ENCODE measurements at regions not wholly inside any gene's neighbourhood (a gene's known extent, or its start where the extent isn't known, plus 50 kb on each side); places are given as distances from the start of the nearest gene placed in this dataset.

- H3K9me3 Mint-ChIP-seq: no peaks in the 10 kb centered on the region
- no peak for DNase-seq (ENCODE audit: low spot score in 2 of 2)
- H3K27ac Mint-ChIP-seq: no peak overlapping the region
- no peaks in the 10 kb centered on the region for H3K36me3 Mint-ChIP-seq
- ATAC-seq: no peak
Measured at GRCh38 chr1:57752843-57753242, 329.0 kb upstream of the DAB1 start.

- no peak overlapping the region for H3K27ac Mint-ChIP-seq
Measured at GRCh38 chr1:57748719-57749118, 324.9 kb upstream of the DAB1 start.

DNA sequence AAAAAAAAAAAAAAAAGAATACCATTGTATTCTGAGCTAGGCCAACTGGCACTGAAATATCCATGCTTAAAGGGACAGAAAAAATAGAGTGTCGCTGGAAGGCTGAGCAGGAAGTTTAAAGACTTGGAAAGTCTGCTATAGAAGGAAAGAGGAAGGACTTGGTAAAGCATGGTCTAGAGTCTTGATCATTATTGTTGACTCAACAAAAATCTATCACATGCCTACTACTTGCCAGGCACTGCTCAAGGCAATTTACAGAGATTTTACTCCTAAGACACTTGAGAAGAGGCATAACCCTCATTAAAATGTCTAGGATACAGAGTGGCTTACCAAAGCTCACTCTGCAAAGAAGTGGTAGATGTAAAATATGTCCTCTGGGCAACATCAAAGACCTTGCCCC lies 324.0 kb upstream of the DAB1 start:
- no peak overlapping the region for H3K27ac Mint-ChIP-seq
- DNase-seq (ENCODE audit: low spot score in 2 of 2) (no peak), ATAC-seq (no peak)
- peaks cover 0 to 4% of the 10 kb centered on the region in 2 donors for H3K9me3 Mint-ChIP-seq
- H3K36me3 Mint-ChIP-seq: no peaks in the 10 kb centered on the region

More at GRCh38 chr1:57748719-57749118, 324.9 kb upstream of the DAB1 start:
- Mint-ChIP-seq H3K36me3 (no peaks in the 10 kb centered on the region), H3K9me3 (peaks cover 0 to 4% of the 10 kb centered on the region in 2 donors)
- ATAC-seq (no peak), DNase-seq (ENCODE audit: low spot score in 2 of 2) (no peak)

- DNase-seq (ENCODE audit: low spot score in 2 of 2) (no peak), ATAC-seq (no peak)
- H3K9me3 Mint-ChIP-seq: no peaks in the 10 kb centered on the region
- no peaks in the 10 kb centered on the region for H3K36me3 Mint-ChIP-seq
- H3K27ac Mint-ChIP-seq: no peak overlapping the region
Measured at GRCh38 chr1:57741521-57741920, 317.7 kb upstream of the DAB1 start.

DNA sequence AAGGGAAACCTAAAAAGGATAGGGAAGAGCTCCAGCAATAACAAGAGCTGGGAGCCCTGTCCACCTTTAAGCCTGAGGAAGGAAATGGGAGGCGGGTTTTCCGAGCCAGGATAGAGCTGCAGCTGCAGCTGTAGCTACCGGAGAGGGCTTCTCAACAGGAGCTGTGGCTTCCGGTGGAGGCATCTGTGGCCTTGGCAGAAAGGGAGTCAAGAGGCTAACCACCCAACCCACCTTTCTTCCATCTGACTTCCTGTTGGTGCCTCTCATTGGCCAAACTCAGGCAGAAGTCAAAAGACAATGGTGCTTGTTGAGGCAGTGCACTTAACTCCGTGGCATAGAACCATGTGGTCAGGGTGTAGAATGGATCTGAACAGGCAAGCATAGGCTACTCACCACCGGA lies 313.1 kb upstream of the DAB1 start:
- H3K36me3 Mint-ChIP-seq: no peaks in the 10 kb centered on the region
- no peak overlapping the region for H3K27ac Mint-ChIP-seq
- DNase-seq (ENCODE audit: low spot score in 2 of 2): no peak
- no peak for ATAC-seq
- no peaks in the 10 kb centered on the region for H3K9me3 Mint-ChIP-seq

- H3K27ac Mint-ChIP-seq: no peak overlapping the region
- H3K36me3 Mint-ChIP-seq: no peaks in the 10 kb centered on the region
- no peaks in the 10 kb centered on the region for H3K9me3 Mint-ChIP-seq
- no peak for ATAC-seq
- no peak for DNase-seq (ENCODE audit: low spot score in 2 of 2)
Measured at GRCh38 chr1:57729181-57729580, 305.3 kb upstream of the DAB1 start.

DNA sequence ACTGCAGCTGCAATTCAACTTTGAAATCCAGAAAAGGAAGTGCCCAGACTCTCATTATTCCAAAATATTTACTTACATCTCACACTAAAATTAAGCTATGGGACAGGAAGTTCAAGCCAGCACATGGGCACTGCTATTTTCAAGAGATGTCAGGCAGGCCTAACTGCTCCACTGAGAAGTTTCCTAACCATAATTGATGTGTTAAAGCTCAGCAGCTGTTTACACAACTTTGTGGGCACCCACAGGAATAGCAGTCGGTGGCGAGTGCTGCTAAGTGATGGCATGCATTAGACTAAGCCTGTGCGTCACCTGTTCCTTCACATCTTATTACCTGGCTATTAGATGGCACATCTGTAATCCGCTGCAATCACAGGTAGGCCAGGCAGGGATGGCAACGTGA lies 303.3 kb upstream of the DAB1 start:
- ATAC-seq: no peak
- Mint-ChIP-seq H3K27ac (no peak overlapping the region), H3K9me3 (no peaks in the 10 kb centered on the region), H3K36me3 (no peaks in the 10 kb centered on the region)
- no peak for DNase-seq (ENCODE audit: low spot score in 2 of 2)

- H3K9me3 Mint-ChIP-seq: no peaks in the 10 kb centered on the region
- H3K27ac Mint-ChIP-seq: no peak overlapping the region
- no peak for ATAC-seq
- no peak for DNase-seq (ENCODE audit: low spot score in 2 of 2)
- no peaks in the 10 kb centered on the region for H3K36me3 Mint-ChIP-seq
Measured at GRCh38 chr1:57725318-57725717, 301.5 kb upstream of the DAB1 start.

DNA sequence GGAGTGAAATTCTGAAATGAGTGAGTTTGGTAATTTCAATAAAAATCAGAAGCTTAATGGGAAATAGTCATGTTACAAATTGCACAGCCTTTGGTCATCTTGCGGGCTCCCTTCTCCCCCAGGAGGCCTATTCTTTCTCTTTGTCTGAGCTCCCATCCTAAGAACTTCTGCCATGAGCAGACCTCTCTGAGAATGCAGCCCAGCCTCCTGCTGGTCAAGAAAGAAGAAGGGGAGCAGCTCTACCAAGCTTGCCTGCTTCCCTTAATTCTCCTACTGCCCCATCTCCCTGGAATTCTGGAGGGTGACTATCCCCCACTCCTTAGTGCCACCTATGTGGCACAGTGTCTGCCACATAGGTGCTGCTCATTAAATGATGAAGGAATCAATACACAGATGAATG lies 300.7 kb upstream of the DAB1 start:
- DNase-seq (ENCODE audit: low spot score in 2 of 2) (no peak), ATAC-seq (no peak)
- Mint-ChIP-seq H3K27ac (no peak overlapping the region), H3K9me3 (no peaks in the 10 kb centered on the region), H3K36me3 (no peaks in the 10 kb centered on the region)

GRCh38 chr1:57722285-57722978 lies 298.6 kb upstream of the DAB1 start:
- DNase-seq (ENCODE audit: low spot score in 2 of 2) (no peak), ATAC-seq (no peak)
- Mint-ChIP-seq H3K27ac (no peak overlapping the region), H3K36me3 (no peaks in the 10 kb centered on the region), H3K9me3 (no peaks in the 10 kb centered on the region)

- ATAC-seq (no peak), DNase-seq (ENCODE audit: low spot score in 2 of 2) (no peak)
- Mint-ChIP-seq H3K9me3 (peaks cover 0 to 5% of the 10 kb centered on the region in 2 donors), H3K36me3 (no peaks in the 10 kb centered on the region), H3K27ac (no peak overlapping the region)
Measured at GRCh38 chr1:57721001-57721400, 297.1 kb upstream of the DAB1 start.

GRCh38 chr1:57719274-57719673 lies 295.4 kb upstream of the DAB1 start:
- Mint-ChIP-seq H3K36me3 (no peaks in the 10 kb centered on the region), H3K9me3 (peaks cover 4 to 9% of the 10 kb centered on the region in 2 donors), H3K27ac (no peak overlapping the region)
- ATAC-seq (no peak), DNase-seq (ENCODE audit: low spot score in 2 of 2) (no peak)

- H3K36me3 Mint-ChIP-seq: no peaks in the 10 kb centered on the region
- no peak overlapping the region for H3K27ac Mint-ChIP-seq
- peaks cover 5 to 15% of the 10 kb centered on the region in 2 donors for H3K9me3 Mint-ChIP-seq
- ATAC-seq: no peak
- no peak for DNase-seq (ENCODE audit: low spot score in 2 of 2)
Measured at GRCh38 chr1:57713501-57713900, 289.6 kb upstream of the DAB1 start.

- Mint-ChIP-seq H3K27ac (no peak overlapping the region), H3K36me3 (no peaks in the 10 kb centered on the region), H3K9me3 (peaks cover 5 to 15% of the 10 kb centered on the region in 2 donors)
- no peak for ATAC-seq
- no peak for DNase-seq (ENCODE audit: low spot score in 2 of 2)
Measured at GRCh38 chr1:57712846-57713245, 289.0 kb upstream of the DAB1 start.

- ATAC-seq: no peak
Measured at GRCh38 chr1:57711326-57711725, 287.5 kb upstream of the DAB1 start.

DNA sequence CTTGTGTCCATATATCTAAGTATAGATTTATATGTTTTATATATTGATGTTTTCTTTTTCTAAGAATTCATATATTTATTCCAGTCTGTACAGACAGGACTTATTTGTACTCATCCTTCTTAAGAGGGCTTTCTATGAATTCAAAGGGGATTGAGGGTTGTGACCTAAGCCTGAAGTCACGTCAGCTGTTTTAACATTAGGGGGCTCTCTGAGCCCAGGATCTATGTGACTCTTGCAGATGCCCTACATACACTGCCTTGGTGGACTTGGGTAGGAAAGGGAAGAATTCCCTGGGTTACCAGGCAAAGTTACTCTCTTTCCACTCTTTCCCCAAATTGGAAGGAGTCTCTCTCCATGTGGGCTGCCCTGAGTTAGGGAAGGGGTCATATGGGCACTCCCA lies 283.8 kb upstream of the DAB1 start:
- no peak for ATAC-seq
- H3K27ac Mint-ChIP-seq: no peak overlapping the region
- DNase-seq (ENCODE audit: low spot score in 2 of 2): no peak
- H3K36me3 Mint-ChIP-seq: no peaks in the 10 kb centered on the region
- no peaks in the 10 kb centered on the region for H3K9me3 Mint-ChIP-seq

More at GRCh38 chr1:57711326-57711725, 287.5 kb upstream of the DAB1 start:
- no peak for DNase-seq (ENCODE audit: low spot score in 2 of 2)
- Mint-ChIP-seq H3K36me3 (no peaks in the 10 kb centered on the region), H3K9me3 (peaks cover 5 to 11% of the 10 kb centered on the region in 2 donors), H3K27ac (no peak overlapping the region)

GRCh38 chr1:57704811-57705210 lies 281.0 kb upstream of the DAB1 start:
- H3K27ac Mint-ChIP-seq: no peak overlapping the region
- H3K36me3 Mint-ChIP-seq: no peaks in the 10 kb centered on the region
- no peak for DNase-seq (ENCODE audit: low spot score in 2 of 2)
- peaks cover 3 to 7% of the 10 kb centered on the region in 2 donors for H3K9me3 Mint-ChIP-seq
- ATAC-seq: no peak

DNA sequence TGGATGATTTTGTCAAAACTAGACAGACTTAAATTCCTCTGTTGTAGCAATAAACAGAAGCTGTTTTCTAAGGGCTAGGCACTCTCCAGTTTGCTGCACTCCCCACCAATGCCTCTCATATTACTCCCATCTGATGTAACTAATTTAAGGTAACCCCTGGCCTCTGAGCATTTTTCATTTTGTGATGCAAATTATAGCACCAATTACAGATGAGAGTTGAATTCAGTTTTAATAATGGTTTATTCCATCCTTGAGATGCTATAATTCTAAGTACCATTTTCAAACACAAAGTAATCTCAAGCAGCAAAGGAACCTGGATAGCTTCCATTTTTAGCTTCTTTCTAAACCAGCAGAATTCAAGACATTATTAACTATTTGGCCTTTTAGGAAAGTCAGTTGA lies 280.4 kb upstream of the DAB1 start:
- H3K36me3 Mint-ChIP-seq: no peaks in the 10 kb centered on the region
- ATAC-seq: no peak
- H3K9me3 Mint-ChIP-seq: peaks cover 4 to 11% of the 10 kb centered on the region in 2 donors
- no peak overlapping the region for H3K27ac Mint-ChIP-seq
- DNase-seq (ENCODE audit: low spot score in 2 of 2): no peak

Data from activated naive CD4-positive, alpha-beta T cell treated with anti-CD3 and anti-CD28 coated beads, Interleukin-2, amount 50 U/mL, for 72 hours (primary cell).